ENCODE measurements at regions not wholly inside any gene's neighbourhood (a gene's known extent, or its start where the extent isn't known, plus 50 kb on each side); places are given as distances from the start of the nearest gene placed in this dataset.

- no peak for TF ChIP-seq CTCF (IDR thresholded peaks at IDR 0.05)
- no peak for TF ChIP-seq ZFX (IDR thresholded peaks at IDR 0.05; ENCODE audit: borderline replicate concordance)
These were observed 102.1 kb upstream of the NXT1 start for GRCh38 chr20:23248461-23248882.

Measured in 22Rv1 (cell line).